GM18498 (cell line): ENCODE measurements at regions not wholly inside any gene's neighbourhood (a gene's known extent, or its start where the extent isn't known, plus 50 kb on each side); places are given as distances from the start of the nearest gene placed in this dataset.
"Not testable (repeated sequence)": the region's sequence is repeated elsewhere in the genome, so short reads cannot be mapped to it uniquely, and the experiment has no call there.

Experiments
- ATAC-seq: cut with Tn5 transposase; IDR thresholded peaks from one replicate; pipeline ENCODE4 v1.9.1; 2021; ENCODE audit warnings: mild to moderate bottlenecking, moderate library complexity; ENCODE audit not compliant: unreplicated experiment

DNA sequence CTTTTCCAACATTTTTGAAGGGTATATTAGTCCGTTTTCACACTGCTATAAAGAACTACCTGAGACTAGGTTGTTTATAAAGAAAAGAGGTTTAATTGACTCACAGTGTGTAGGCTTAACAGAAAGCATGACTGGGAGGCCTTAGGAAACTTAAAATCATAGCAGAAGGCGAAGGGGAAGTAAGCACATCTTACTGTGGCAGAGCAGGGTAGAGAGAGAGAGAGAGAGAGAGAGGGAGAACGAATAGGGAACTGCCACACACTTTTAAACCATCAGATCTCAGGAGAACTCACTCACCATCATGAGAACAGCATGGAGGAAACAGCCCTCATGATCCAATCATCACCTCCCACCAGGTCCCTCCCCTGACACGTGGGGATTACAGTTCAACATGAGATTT is 420.3 kb downstream of the SOCS6 start:
- ATAC-seq, result no peak

DNA sequence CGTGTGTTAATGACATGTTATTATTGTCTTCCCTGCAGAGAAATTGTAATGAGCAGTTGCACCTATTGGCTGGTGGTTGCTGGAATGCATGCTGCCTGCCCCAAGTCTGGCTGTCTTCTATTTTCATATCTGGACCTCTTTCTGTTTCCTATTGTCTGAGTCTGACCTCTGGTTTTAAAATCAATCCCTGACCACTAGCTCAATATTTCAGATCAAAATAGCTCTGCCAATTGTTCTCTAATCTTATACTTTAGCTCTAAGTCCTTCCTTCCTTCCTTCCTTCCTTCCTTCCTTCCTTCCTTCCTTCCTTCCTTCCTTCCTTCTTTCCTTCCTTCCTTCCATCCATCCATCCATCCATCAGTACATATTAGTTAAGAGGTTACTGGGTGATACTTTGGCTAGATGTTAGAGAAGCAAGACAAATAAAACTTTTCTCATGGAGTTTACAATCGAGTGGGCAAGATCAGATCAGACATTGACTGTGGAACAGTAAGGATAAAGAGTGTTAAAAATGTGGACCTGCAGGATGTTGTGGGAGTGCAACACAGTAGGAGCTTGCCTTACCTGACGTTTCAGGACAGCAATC is 417.1 kb downstream of the SOCS6 start:
- no peak for ATAC-seq

DNA sequence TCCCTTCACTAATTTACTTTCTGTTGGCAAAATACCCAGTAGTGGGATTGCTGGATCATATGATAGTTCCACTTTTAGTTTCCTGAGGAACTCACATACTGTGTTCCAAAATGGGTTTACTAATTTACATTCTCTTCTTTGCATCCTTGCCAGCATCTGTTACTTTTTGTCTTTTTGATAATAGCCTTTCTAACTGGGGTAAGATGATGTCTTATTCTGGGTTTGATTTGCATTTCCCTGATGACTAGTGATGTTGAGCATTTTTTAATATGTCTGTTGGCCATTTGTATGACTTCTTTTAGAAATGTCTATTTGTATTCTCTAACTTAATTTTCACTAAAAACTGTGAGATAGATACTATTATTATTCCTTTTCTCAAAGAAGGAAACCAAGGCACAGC is 411.7 kb downstream of the SOCS6 start:
- ATAC-seq, result no peak

DNA sequence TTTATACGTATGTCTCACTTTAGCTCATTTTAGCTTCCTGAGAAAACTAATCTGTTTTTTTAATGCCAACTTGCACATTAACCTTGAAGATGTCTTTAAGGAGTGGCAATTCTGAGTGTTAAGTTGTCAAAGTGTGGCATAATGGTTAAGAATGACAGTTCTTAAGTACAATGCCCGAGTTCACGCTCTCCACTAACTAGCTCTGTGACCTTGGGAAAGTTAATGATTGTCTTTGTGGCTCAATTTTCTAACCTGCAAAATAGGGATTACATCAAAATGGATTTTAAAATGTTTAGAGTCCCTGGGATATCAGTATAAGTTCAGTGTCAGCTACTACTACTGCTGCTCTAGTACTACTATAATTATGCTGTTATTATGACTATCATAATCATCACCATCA is 409.7 kb downstream of the SOCS6 start:
- no peak for ATAC-seq

DNA sequence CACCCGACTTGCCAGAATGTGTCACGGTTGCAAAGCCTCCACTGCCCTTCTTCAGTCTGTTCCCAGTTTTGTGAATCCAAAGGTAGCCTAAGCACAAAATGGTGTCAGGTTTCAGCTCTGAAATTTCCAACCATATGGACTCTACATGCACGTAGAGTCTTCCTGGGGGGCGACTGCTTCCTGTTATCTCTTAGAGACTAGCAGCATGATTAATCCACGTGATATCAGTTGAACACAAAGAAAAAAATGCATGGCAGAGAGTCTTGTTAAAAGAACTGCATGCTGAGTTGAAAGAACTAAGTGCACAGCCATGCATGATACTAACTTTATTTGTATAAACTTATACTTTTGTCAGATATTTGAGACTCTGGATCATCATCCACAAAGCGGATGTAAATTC is 404.4 kb downstream of the SOCS6 start:
- ATAC-seq, result no peak

DNA sequence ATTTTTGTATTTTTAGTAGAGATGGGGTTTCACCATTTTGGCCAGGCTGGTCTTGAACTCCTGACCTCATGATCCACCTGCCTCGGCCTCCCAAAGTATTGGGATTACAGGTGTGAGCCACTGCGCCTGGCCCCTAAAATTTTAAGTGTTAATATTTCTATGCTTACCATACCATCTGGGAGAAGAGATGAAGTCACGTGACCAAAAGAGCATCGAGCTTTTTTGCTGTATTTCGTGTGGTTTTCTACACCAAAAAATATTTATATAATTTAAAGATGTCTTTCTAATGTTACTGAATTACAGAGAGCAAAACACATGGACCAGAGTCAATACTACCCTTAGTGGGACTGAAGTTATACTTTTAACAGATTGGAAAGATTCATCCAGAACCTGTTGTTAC is 400.9 kb downstream of the SOCS6 start:
- ATAC-seq, result not testable (repeated sequence)

DNA sequence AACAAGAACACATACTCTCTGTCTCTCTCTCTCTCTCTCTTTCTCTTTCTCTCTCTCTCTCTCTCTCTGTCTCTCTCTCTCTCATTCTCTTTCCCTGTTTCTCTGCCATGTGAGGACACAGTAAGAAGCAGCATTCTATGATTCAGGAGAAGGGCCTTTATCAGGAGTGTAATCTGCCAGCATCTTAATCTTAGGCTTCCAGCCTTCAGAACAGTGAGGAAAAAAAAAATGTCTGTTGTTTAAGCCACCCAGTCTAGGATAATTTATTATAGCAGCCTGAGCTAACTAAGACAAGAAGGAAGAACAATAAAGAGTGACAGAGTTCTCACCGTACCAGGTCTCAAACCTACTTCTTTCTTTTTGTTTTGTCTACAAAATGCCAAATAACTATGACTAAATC is 399.4 kb downstream of the SOCS6 start:
- ATAC-seq, result no peak

DNA sequence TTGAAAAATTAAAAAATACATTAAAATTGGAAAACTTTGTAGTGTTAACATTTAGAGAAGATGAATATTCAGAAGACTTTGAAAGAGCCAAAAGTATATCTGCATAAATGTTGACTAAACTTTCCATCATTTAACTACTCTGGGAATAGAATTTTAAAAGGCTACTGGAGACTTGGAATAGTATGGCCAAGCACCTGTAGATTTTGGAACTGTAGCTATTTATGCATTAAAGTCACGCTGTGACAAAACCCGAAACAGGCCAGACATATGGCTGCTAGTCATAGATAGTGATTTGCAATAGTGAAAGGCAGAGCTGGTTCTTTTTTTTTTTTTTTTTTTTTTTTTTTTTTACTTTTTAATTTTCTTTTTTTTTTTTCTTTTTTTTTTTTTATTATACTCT is 396.0 kb downstream of the SOCS6 start:
- no peak for ATAC-seq

DNA sequence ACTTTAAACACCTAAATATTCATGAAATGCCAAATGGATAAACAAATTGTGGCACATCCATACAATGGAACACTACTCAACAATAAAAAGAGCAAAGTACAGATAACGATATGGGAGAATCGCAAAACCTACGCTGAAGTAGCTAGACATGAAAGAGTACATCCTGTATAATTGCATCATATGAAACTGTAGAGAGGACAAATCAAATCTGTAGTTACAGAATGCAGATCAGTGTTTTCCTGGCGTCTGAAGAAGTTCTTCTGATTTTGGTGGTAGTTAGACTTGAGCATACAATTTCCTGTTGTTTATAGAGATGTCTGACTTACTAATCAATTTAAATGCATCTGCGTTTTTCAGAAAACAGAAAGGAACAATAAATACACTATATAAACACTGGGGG is 394.4 kb downstream of the SOCS6 start:
- no peak for ATAC-seq

DNA sequence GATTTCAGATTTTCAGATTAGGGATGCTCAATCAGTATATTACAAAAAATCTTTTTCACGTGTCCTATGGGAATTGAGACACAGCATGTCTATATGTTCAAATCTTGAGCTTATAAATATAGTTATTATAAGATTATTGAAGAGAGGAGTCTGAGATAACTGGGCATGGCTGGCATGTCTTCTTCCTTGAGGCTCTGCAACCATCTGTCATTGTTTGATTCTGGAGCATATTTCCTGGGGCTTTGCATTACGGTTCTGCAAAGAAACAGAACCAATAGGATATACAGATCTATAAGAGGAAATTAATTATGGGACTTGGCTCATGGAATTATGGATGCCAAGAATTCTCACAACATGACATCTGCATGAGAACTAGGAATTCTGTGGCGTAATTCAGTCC is 386.1 kb downstream of the SOCS6 start:
- no peak for ATAC-seq

DNA sequence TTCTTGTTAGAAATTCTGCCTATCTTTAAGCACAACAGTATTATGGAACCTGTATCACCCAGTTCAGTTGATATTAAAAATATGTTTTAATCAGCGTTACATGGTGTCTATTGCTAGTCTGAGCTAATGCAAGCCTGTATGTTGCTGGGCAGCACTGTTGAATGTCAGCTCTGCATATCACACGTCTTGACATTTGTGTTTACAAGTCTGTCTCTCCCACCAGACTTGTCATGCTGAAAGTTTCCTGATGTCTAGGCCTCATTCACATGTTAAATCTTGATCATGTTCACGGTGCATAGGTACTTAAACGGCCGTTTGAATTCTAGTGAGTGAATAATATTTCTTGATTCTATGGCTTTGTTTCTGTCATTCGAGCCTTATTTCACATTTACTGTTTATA is 385.0 kb downstream of the SOCS6 start:
- ATAC-seq, result no peak

DNA sequence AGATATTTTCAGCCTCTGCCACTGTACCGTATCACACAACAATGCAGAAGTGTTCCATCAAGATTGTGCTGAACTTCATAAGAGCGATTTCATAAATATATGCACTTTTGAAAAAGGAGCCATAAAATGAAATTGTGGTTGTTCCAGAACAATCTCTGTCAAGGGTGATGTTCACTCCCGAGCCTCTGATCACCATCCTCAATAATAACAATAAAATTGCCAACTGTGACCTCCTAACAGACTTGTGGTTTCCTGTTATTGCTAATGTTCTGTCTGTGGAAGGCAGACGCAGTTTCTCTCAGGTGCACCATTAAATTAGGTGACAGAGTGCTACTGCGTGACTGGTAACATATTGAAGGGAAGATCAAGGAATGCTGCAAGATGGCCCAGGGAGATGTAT is 383.7 kb downstream of the SOCS6 start:
- no peak for ATAC-seq

DNA sequence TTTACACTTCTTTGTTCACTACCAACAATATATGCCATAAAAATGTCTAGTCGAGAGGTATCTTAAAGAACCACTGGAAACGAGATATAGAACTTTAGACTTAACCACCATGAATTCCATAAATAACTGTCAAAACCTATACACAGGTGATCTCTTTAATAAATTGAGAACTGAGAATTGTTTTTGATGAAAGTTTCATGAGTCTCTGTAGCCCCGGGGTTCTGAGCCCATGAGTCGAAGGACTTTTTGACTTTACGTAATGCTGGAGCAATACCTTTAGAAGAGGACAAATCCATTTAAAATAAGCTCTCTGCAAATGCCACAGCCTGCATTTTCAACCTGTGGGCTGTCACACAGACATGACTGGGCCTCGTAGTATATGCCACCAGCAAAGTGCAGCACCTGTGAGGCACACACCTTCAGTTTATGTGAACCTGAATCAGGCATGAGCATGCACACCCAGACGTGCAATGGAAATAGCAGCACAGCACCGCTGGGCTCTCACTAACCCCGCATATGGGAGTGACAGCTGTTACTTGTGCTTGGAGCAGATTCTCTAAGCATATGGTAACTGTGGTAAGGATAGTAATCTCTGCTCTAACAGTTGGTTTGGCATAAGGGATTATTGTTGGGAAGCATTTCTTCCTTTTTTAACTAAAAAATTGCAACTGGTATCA is 383.2 kb downstream of the SOCS6 start:
- no peak for ATAC-seq

DNA sequence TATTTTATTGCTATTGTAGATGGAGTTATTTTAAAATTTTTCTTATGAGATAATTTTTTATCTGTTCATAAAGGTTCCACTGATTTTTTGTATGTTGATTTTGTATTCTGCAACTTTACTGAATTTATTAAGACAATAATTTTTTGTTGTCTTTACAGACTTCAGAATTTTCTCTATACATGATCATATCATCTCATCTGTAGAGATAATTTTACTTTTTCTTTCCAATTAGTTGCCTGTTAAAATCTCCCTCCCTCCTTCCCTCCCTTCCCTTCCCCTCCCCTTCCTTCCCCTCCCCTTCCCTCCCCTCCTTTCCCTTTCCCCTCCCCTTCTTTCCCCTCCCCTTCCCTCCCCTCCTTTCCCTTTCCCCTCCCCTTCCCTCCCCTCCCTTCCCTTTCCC is 378.1 kb downstream of the SOCS6 start:
- no peak for ATAC-seq

DNA sequence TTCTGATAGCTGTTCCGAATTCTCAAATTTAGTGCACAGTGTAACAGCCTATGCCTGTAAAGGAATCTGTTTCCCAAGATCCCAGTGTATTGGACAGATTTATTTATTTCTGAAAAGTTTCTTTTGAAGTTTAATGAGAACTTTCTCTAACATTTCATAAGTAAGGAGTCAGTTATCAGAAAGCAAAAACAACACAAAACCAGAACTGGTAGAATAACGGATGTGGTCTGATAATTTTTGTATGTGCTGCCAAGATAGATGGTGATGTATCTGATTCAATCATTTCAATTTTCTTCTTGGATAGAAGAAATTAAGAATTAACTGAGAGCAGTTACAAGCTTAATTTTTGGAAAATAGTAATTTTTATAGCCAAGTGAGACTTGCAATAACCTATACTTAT is 374.3 kb downstream of the SOCS6 start:
- ATAC-seq, result no peak

DNA sequence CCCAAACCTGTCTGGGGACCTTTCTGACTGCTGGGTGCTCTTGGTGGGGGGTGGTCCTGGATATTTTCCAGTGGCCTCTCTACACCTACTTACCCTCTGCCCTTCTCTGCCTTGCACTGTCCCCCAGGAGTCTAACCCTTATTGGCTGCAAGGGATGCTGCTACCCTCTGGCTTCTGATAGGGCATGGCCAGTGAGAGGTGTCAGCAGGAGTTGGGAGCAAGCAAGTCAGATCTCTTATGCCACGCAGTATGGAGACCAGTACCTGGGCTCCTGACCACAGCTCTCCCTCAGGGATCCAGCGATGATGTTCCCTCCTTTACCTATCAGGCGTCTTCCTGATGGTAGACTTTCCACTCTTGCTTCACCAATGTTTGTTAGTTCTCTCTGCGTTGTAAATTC is 373.7 kb downstream of the SOCS6 start:
- ATAC-seq, result no peak

DNA sequence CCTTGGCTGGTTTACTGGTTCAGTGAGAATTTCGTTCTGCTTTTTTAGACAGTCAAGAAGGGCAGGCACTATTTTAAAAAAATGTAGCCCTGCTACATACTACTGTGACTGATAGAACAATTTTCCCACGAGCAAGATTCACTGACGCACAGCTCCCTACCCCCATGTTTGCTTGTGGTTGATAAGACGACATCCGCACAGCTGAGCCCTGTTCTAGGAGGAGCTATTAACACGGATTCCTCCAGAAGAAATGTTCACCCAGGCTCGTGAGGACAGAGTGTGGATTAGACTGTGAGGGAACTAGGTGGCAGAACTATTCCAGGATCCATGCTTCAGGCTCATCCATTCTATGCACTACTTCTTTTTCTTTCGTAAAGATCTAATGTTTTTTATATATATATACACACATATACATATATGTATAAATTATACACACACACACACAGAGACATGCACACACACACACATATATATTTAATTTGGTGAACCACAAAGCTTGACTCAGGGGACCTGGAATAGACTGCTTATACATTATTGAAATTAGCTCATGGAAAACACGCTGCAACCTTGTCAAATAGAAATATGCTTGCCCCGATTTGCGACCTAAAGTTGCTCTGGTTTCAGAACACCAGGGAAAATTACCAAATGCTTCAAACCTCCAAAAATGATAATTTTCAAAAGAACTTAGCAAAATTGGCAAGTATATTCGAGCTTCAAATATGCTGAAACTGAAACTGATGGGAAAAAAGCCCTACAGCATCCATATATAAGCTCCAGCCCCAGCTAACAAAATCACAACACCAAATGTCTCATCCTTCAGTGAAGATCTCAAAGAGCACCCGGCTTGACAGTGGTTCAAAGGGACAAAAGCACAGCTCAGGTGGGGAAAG is 370.4 kb downstream of the SOCS6 start:
- no peak for ATAC-seq

DNA sequence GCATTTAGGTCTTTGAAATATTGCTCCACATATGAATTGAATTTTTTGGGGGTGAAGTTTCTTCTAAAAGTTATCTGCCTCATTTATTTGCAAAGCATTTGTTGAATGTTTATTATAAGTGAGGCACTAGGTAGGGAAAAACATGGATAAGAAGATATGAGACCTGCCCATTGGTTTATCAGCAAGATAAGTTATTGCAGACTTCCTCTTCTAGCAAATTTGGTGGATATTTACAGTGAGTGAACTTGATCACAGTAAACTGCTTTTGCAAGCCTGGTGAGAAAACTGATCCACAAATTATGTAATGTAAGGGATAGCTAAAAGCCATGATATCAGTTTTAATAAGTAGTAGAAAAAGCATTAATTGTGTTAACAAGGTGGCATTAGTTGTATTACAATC is 364.8 kb downstream of the SOCS6 start:
- ATAC-seq, result no peak

DNA sequence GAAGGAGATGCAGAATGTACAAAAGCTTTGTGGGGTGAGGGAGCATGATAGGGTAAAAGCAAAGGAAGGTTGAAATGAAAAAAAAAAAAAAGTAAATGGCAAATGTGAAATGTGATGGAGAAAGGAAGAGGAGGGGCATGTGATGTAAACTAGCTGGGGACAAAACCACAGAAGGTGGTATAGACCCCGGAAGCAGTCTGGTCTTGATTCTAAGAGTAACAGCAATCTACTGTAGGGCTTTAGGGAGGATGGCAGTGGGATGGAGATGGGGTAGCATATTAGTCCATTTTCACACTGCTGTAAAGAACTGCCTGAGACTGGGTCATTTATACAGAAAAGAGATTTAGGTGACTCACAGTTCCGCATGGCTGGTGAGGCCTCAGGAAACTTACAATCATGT is 362.0 kb downstream of the SOCS6 start:
- ATAC-seq, result no peak

DNA sequence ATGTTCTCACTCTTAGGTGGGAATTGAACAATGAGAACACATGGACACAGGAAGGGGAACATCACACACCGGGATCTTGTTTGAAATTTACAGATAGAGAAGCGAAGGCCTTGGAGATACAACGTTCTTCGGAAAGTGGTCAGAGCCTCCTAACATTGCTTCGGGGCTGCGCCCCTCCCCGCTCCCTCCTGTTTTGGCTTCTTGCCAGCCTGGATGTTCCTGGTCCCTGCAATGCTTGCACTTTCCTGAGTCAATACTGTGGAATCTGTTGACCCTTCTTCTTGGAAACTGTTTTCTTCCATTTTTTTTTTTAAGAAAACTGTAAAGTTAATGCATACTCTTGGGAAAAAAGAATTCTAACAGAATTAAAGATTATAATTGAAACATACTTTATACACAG is 360.8 kb downstream of the SOCS6 start:
- ATAC-seq, result no peak

DNA sequence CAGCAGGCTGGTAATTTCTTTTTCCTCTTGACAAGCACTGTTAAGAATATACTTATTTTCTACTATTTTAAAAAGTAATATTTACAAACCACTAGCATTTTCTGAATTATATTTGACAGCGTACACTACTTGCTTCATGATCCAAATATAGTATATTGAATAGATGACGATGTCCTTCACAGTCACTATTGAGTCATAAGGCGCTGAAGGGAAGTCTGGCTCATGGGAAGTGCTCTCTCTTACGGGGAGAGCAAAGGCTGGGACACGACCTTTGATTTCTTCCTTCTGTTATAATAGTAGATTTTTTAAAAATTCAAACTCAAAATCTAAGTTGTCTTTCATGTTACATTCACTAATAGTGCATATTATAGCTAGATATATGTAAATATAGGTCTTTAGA is 357.1 kb downstream of the SOCS6 start:
- no peak for ATAC-seq

DNA sequence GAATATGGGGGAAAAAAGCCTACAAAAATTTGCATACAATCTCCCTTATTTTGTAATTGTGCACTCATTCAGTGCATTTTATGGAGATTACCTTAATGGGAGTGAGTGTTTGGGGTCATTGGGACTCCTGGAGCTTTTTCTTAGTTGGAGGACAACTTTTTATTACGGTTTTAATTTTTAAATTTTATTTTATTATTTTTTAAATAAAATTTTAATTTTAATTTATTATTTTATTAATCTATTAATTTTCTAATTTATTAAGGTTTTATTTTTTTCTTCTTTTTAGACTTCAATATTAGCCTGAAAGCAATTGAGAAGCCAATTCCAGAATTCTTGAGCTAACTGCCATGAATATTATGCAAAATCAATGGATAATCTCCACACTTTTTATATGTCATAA is 355.0 kb downstream of the SOCS6 start:
- ATAC-seq, result no peak
